Adrenal gland (tissue), 5 donors: ENCODE measurements at regions not wholly inside any gene's neighbourhood (a gene's known extent, or its start where the extent isn't known, plus 50 kb on each side); places are given as distances from the start of the nearest gene placed in this dataset.
"Not testable (repeated sequence)": the region's sequence is repeated elsewhere in the genome, so short reads cannot be mapped to it uniquely, and the experiment has no call there.

Source experiments
- CTCF ChIP-seq, 6 experiments: fragments of 450-650 bp in 4 of 6; fragments of 200-600 bp in 2 of 6; sonication (generic) in 1 of 6; IDR thresholded peaks; 1 replicate in 5 of 6; 2 replicates in 1 of 6; pipeline versions ENCODE4 v1.5.1 to v1.8.0; 2016 to 2021; ENCODE audit warnings: antibody characterized with exemption in 6 of 6, mild to moderate bottlenecking in 2 of 6, moderate library complexity in 1 of 6
- POLR2A ChIP-seq, 2 donors: fragments of 450-650 bp; IDR thresholded peaks; one replicate each; pipeline ENCODE4 v1.6.1; 2017; ENCODE audit warnings: antibody characterized with exemption in 2 of 2, mild to moderate bottlenecking in 2 of 2, moderate library complexity in 1 of 2
- donor health status: DM: no; HTN: no; CAD: no.

- TF ChIP-seq CTCF, POLR2A (IDR thresholded peaks at IDR 0.05): not testable (repeated sequence)
Observed at GRCh38 chr1:120240181-120240580, 63.9 kb upstream of the SEC22B start.
